GM18870 (cell line): ENCODE measurements at regions not wholly inside any gene's neighbourhood (a gene's known extent, or its start where the extent isn't known, plus 50 kb on each side); places are given as distances from the start of the nearest gene placed in this dataset.
"Not testable (repeated sequence)": the region's sequence is repeated elsewhere in the genome, so short reads cannot be mapped to it uniquely, and the experiment has no call there.

Experiments
- ATAC-seq: cut with Tn5 transposase; IDR thresholded peaks from one replicate; pipeline ENCODE4 v1.9.1; 2021; ENCODE audit warnings: moderate library complexity; ENCODE audit not compliant: unreplicated experiment

DNA sequence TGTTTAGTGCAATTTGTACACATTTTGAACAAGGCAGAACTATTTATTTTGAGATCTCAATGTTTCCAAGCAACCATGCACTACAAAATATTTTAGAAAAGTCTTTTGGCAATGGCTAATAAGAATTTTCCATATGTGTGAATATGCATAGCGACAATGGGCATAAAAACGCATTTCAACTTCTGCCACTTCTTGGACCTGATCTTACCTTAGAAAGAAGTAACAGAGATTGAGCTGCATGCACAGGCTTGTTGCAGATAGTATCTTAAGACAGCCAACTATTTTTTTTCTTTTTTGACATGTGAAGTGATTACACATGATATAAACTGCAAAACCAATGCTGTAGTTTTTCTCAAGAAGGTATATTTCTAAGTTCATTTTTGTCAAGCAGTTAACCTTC, 210.4 kb upstream of the PHACTR1 start:
- ATAC-seq, result no peak

DNA sequence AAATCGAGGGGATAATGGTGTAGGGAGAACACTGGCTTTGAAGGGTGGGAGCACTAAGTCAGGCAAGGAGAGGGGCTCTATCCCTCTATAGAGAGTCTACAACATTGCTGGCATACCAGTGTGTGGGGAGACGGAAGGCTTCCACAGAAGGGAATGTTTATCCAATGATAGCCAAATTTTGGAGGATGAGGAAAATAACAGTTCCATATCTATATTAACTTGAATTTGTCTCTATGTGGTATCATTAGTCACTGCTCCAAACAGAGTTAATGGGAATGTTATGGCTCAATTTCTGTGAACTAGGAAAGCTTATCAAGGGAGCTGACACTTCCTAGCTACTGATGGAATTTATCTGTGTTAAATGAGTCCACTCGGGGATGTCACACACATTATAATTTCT, 208.9 kb upstream of the PHACTR1 start:
- ATAC-seq, result no peak

DNA sequence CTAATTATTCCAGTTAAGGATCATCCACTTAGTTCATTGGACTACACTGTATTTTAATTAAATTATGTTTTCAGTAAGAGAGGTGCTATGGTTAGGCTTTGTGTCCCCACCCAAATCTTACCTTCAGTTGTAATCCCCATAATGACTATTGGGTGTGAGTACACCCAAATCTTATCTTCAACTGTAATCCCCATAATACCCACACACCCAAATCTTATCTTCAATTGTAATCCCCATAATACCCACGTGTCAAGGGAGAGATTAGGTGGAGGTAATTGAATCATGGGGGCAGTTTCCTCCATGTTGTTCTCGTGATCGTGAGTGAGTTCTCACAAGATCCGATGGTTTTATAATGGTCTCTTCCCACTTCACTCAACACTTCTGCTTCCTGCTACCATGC, 208.0 kb upstream of the PHACTR1 start:
- no peak for ATAC-seq

GRCh38 chr6:12509060-12509459, 207.5 kb upstream of the PHACTR1 start:
- no peak for ATAC-seq

DNA sequence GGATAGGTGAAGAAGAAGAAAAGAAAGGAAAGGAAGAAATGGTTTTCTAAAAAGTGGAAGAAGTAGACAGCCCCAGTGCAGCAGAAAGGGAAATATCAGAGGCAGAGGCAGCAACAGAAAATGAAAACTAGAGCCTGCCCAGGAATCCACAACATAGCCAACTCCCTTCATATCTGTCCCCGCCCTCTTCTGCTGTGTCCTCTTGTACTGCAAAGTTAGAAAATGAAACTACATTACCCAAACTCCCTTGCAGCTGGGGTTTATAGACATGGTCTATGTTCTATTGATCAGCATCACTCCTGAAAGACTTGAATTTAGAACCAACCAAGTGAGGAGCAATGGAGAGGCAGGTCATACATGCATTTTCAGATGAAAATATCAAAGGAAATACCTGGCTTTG, 200.5 kb upstream of the PHACTR1 start:
- ATAC-seq, result no peak

DNA sequence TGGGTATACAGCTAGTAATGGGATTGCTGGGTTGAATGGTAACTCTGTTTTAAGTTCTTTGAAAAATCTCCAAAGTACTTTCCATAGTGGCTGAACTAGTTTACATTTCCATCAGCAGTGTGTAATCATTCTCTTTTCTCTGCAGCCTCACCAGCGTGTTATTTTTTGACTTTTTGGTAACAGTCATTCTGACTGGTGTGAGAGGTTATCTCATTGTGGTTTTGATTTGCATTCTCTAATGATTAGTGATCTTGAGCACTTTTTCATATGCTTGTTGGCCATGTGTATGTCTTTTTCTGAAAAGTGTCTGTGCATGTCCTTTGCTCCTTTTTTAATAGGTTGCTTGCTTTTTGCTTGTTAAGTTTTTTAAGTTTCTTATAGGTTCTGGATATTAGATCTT, 194.2 kb upstream of the PHACTR1 start:
- ATAC-seq, result no peak

DNA sequence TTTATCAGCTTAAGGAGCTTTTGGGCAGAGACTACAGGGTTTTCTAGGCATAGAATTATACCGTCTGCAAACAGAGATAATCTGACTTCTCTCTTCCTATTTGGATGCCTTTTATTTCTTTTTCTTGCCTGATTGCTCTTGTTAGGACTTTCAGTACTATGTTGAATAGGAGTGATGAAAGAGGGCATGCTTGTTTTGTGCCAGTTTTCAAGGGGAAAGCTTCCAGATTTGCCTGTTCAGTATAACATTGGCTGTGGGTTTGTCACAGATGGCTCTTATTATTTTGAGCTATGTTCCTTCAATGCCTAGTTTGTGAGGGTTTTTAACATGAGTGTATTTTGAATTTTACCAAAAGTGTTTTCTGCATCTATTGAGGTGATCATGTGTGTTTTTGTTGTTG, 192.8 kb upstream of the PHACTR1 start:
- no peak for ATAC-seq

DNA sequence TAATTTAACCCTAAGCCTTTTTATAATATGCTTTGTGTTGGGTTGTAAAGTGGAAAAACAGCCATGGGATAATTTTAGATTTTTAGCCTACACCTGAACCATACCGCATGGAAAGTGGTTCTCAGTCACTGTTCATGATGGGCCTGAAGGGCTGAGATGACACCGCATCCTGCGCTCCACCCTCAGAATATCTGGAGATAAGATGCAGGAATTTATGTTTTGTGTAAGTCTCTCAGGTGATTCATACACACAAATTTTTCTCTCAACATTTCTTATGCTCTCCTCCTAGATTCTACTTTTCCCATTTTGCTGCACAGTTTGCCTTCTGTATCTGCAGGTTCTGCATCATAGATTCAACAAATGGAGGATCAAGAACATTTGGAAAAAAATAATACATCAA, 191.3 kb upstream of the PHACTR1 start:
- ATAC-seq, result no peak

- no peak for ATAC-seq
These were observed 189.2 kb upstream of the PHACTR1 start for GRCh38 chr6:12527339-12527738.

DNA sequence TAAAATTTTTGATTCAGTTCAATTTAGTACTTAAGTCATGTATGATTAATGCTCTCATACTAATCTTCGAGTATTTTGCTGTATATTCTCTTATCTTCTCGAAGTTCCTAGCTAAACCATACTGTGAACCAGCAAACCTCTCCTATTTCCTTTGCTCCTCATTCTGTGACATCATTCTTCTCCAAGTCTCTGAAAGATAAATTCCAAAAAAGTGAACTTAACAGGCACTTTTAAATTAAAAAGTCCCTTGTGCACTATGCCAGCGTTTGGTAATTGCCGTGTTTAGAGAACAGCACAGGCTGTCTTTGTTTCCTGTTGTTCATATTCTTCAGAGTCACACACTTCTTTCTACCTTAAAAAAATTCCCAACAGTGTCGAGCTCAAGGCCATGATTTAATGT, 188.4 kb upstream of the PHACTR1 start:
- no peak for ATAC-seq

GRCh38 chr6:12528581-12529363, 187.8 kb upstream of the PHACTR1 start:
- ATAC-seq, result no peak

GRCh38 chr6:12529364-12530019, 187.1 kb upstream of the PHACTR1 start:
- ATAC-seq, result no peak

DNA sequence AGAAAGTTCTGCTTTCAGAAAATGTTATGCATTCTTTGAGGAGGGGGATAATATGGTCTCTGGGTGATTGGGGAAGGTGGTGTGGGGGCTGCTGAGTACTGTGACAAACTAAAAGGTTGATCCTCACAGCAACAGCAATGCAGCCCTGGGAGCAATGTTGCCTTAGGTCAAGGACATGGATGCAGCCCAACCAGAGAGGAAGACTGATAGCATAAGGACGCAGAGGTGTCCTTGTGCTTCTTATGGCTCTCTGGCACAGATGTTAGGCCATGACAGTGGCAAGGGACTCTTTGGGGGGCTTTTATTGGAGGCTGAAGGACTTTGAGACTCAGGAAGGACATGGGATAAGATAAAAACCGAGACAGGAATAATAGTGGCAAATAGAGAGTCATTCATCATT, 186.2 kb upstream of the PHACTR1 start:
- ATAC-seq, result no peak

- ATAC-seq, result no peak
These were observed 183.0 kb upstream of the PHACTR1 start for GRCh38 chr6:12533586-12533985.

DNA sequence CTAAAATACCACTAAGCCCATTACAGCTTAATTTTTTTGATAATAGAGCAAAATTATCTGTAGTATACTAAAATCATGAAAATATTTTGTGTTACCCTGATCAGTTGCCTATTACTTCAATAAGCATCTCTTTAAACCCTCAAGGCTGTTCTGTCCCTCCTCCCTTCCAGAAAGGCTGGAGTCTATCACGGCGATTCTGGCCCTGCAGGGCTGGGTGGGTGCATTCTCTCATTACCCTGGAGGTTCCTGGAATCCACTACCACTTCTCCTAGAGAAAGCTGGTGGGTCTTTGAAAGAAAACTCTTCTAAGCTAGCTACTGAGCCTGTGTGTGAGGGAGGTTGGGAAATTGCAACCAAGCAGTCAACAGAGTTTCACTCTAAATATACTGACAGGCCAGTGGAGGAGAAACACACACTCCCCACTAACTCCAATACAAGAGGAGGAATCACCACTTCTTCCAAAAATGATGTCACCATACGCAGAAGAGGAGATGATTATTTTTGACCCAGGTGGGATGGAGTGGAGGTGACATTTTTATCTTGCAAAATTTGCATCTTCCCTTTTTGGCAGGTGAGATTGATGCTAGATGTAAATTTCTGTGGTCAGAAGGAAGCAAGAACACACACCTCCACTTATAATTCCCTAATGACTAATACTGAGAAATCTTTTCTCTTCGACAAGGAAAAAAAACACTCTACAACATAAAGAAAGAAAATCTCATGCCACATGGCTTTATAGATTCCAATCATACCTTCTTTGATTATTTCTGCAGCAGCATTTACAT, 182.3 kb upstream of the PHACTR1 start:
- ATAC-seq, result no peak

DNA sequence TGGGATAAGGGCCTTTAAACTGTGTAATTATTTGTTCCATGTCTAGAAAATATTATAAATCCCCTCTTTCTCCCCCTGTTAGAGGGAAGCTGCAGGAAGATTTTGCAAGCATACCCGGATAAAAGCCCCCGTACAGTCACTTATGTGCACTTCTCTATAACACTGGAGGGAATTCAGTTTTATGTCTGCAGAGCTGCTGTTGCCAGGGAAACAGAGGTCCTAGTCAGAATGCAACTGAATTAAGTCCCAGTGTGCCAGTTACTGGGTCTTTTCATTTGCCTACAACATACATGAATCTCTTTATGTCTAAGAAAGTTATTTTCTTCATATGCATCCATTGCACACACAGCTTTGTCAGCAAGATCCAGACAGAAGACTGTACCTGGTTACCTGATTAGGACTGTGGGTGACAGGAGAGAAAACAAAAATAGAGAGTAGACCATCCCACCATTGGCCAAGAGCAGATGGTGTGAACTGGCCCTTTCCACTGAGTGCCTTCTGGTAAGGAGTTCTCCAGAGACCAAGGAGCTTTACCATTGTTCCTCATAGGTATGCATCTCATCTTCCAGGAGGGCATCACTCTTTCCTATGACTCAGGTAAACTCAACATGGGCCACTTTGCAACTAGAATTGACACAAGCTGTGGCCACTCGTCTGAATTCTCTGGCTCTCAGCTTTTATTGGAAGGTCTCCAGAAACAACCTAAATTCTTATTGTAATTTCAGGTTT, 180.8 kb upstream of the PHACTR1 start:
- no peak for ATAC-seq

GRCh38 chr6:12536416-12536815, 180.2 kb upstream of the PHACTR1 start:
- no peak for ATAC-seq

DNA sequence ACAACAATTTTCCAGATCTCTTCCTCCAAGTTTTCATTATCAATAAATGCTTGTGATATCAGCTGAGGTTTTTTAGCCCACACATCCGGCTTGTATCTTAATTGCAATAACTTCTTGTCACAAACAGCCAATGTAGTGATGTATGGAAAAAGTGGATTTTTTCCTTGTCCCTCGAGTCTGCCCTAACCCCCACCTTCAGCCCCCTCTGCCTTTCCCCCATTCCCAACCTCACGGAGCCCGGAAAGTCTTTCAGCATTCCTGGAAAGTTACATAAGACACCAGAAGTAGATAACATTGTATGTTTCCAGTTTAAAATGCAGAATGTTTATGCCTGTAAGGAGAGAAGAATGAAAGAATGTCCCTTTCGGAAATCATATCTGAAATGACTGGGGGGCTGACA, 179.2 kb upstream of the PHACTR1 start:
- ATAC-seq, result no peak

GRCh38 chr6:12538881-12539357, 177.6 kb upstream of the PHACTR1 start:
- no peak for ATAC-seq

DNA sequence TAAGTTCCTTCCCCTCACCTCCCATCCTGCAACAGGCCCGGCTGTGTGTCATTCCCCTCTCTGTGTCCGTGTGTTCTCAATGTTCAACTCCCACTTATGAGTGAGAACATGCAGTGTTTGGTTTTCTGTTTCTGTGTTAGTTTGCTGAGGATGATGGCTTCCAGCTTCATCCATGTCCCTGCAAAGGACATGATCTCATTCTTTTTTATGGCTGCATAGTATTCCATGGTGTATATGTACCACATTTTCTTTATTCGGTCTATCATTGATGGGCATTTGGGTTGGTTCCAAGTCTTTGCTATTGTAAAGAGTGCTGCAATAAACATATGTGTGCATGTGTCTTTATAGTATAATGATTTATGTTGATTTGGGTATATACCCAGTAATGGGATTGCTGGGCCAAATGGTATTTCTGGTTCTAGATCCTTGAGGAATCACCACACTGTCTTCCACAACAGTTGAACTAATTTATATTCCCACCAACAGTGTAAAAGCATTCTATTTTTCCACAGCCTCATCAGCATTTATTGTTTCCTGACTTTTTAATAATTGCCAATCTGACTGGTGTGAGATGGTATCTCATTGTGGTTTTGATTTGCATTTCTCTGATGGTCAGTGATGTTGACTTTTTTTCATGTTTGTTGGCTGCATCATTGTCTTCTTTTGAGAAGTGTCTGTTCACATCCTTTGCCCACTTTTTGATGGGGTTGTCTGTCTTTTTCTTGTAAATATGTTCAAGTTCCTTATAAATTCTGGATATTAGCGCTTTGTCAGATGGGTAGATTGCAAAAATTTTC, 174.1 kb upstream of the PHACTR1 start:
- not testable (repeated sequence) for ATAC-seq
